ENCODE measurements at regions not wholly inside any gene's neighbourhood (a gene's known extent, or its start where the extent isn't known, plus 50 kb on each side); places are given as distances from the start of the nearest gene placed in this dataset.

DNA sequence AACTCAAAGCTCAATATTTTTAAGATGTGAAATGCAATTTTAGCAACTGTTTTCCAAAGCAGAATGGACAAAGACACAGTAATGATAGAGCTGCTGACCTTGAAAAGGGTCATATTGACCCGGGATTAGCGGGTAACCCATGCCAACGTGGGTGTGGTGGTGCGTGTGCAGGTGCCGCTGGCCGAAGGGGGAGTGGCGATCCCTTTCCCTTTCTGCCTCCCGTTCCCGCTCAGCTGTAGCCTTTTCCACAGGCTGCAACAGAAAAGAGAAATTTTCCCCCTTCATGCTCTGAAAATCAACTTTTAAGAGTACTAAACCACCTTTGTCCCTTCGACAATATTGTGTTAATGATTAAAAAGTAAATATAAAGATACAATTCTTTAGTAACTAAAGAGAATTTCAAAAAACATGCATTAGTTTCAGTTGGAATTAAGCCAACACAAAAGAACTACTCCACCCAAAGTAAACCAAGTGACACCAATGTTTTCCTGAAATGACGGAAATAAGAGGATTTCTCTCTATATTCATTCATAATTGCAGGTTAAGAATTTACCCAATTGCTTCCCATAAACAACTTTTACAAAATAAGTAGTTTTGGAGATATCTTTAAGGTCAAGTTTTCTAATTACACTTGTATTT is 105.2 kb downstream of the ZNF608 start:
- TF ChIP-seq, protein P1, sequence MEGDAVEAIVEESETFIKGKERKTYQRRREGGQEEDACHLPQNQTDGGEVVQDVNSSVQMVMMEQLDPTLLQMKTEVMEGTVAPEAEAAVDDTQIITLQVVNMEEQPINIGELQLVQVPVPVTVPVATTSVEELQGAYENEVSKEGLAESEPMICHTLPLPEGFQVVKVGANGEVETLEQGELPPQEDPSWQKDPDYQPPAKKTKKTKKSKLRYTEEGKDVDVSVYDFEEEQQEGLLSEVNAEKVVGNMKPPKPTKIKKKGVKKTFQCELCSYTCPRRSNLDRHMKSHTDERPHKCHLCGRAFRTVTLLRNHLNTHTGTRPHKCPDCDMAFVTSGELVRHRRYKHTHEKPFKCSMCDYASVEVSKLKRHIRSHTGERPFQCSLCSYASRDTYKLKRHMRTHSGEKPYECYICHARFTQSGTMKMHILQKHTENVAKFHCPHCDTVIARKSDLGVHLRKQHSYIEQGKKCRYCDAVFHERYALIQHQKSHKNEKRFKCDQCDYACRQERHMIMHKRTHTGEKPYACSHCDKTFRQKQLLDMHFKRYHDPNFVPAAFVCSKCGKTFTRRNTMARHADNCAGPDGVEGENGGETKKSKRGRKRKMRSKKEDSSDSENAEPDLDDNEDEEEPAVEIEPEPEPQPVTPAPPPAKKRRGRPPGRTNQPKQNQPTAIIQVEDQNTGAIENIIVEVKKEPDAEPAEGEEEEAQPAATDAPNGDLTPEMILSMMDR (IDR thresholded peaks at IDR 0.05), result no peak
- TF ChIP-seq POLR2A (IDR thresholded peaks at IDR 0.05), result no peak

Measured in lower leg skin (tissue), 3 donors.